ENCODE measurements at regions not wholly inside any gene's neighbourhood (a gene's known extent, or its start where the extent isn't known, plus 50 kb on each side); places are given as distances from the start of the nearest gene placed in this dataset.

- Histone ChIP-seq H3K4me1 (ENCODE audit: control insufficient read depth, insufficient read depth, low read length) (no peaks in the 10 kb centered on the region), H3K79me2 (ENCODE audit: control insufficient read depth, insufficient read depth, low read length) (no peaks in the 10 kb centered on the region), H3K36me3 (ENCODE audit: control insufficient read depth in 2 of 2, insufficient read depth in 2 of 2, low read length in 1 of 2) (no peaks in the 10 kb centered on the region), H3K27me3 (replicated peaks in 1 of 2; ENCODE audit: control insufficient read depth in 2 of 2, insufficient read depth in 2 of 2, low read length in 1 of 2) (no peaks in the 10 kb centered on the region), H3K9me3 (replicated peaks; ENCODE audit: control insufficient read depth, insufficient read depth, low read length) (no peaks in the 10 kb centered on the region), H3K9ac (ENCODE audit: control insufficient read depth, insufficient read depth, low read length) (no peak overlapping the region), H3K4me3 (no peak overlapping the region), H3K27ac (ENCODE audit: control insufficient read depth, insufficient read depth) (no peak overlapping the region), H3K4me2 (ENCODE audit: control insufficient read depth, insufficient read depth) (no peak overlapping the region), H2AFZ (ENCODE audit: control insufficient read depth, low read depth, low read length) (no peak overlapping the region), H4K20me1 (ENCODE audit: control insufficient read depth, insufficient read depth) (no peaks in the 10 kb centered on the region)
- ATAC-seq (no peak), DNase-seq (ENCODE audit: low read depth, low spot score) (no peak), FAIRE-seq (no peak)
- TF ChIP-seq CEBPB (IDR thresholded peaks at IDR 0.05; ENCODE audit: borderline replicate concordance in 1 of 2, low read depth in 2 of 2, low read length in 2 of 2) (no peak), HDAC6 (IDR thresholded peaks at IDR 0.05; ENCODE audit: unreplicated experiment) (no peak), CREM (IDR thresholded peaks at IDR 0.05; ENCODE audit: low read depth) (no peak), RFX5 (IDR thresholded peaks at IDR 0.05; ENCODE audit: low read depth, low read length) (no peak), SIN3A (IDR thresholded peaks at IDR 0.05; ENCODE audit: low read depth, low read length) (no peak), SMAD5 (IDR thresholded peaks at IDR 0.05; ENCODE audit: low read depth) (no peak), PAX8 (IDR thresholded peaks at IDR 0.05) (no peak), CBX3 (IDR thresholded peaks at IDR 0.05; ENCODE audit: borderline replicate concordance, low read depth) (no peak), IRF4 (IDR thresholded peaks at IDR 0.05; ENCODE audit: low read depth, low read length) (no peak), TCF7 (IDR thresholded peaks at IDR 0.05; ENCODE audit: borderline replicate concordance) (no peak)
- TF ChIP-seq, protein P1, sequence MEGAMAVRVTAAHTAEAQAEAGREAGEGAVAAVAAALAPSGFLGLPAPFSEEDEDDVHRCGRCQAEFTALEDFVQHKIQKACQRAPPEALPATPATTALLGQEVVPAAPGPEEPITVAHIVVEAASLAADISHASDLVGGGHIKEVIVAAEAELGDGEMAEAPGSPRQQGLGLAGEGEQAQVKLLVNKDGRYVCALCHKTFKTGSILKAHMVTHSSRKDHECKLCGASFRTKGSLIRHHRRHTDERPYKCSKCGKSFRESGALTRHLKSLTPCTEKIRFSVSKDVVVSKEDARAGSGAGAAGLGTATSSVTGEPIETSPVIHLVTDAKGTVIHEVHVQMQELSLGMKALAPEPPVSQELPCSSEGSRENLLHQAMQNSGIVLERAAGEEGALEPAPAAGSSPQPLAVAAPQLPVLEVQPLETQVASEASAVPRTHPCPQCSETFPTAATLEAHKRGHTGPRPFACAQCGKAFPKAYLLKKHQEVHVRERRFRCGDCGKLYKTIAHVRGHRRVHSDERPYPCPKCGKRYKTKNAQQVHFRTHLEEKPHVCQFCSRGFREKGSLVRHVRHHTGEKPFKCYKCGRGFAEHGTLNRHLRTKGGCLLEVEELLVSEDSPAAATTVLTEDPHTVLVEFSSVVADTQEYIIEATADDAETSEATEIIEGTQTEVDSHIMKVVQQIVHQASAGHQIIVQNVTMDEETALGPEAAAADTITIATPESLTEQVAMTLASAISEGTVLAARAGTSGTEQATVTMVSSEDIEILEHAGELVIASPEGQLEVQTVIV (IDR thresholded peaks at IDR 0.05; ENCODE audit: borderline replicate concordance, partially characterized antibody) = no peak
- TF ChIP-seq, protein P2, sequence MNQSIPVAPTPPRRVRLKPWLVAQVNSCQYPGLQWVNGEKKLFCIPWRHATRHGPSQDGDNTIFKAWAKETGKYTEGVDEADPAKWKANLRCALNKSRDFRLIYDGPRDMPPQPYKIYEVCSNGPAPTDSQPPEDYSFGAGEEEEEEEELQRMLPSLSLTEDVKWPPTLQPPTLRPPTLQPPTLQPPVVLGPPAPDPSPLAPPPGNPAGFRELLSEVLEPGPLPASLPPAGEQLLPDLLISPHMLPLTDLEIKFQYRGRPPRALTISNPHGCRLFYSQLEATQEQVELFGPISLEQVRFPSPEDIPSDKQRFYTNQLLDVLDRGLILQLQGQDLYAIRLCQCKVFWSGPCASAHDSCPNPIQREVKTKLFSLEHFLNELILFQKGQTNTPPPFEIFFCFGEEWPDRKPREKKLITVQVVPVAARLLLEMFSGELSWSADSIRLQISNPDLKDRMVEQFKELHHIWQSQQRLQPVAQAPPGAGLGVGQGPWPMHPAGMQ (IDR thresholded peaks at IDR 0.05; ENCODE audit: borderline replicate concordance) = no peak
- TF ChIP-seq, protein P3, sequence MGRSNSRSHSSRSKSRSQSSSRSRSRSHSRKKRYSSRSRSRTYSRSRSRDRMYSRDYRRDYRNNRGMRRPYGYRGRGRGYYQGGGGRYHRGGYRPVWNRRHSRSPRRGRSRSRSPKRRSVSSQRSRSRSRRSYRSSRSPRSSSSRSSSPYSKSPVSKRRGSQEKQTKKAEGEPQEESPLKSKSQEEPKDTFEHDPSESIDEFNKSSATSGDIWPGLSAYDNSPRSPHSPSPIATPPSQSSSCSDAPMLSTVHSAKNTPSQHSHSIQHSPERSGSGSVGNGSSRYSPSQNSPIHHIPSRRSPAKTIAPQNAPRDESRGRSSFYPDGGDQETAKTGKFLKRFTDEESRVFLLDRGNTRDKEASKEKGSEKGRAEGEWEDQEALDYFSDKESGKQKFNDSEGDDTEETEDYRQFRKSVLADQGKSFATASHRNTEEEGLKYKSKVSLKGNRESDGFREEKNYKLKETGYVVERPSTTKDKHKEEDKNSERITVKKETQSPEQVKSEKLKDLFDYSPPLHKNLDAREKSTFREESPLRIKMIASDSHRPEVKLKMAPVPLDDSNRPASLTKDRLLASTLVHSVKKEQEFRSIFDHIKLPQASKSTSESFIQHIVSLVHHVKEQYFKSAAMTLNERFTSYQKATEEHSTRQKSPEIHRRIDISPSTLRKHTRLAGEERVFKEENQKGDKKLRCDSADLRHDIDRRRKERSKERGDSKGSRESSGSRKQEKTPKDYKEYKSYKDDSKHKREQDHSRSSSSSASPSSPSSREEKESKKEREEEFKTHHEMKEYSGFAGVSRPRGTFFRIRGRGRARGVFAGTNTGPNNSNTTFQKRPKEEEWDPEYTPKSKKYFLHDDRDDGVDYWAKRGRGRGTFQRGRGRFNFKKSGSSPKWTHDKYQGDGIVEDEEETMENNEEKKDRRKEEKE (IDR thresholded peaks at IDR 0.05) = no peak
- RAD21 ChIA-PET (ENCODE audit: unreplicated experiment) = no interaction called here
- POLR2A ChIA-PET = no interaction called here
- intact Hi-C loops (cut with micrococcal nuclease; ENCODE audit: unreplicated experiment) (no loop called here), in situ Hi-C loops (cut with MboI) (no loop called here)
- SMC1A ChIA-PET (ENCODE audit: uncharacterized antibody, unreplicated experiment) = no interaction called here
- CTCF ChIA-PET = no interaction called here
- no TSS peak for BruUV-seq (replicated peaks)
- WGBS (ENCODE audit: insufficient coverage, insufficient replicate concordance, low lambda C conversion rate, missing lambda C conversion rate) = 54% methylated on average over 3 of the region's 3 CpGs
Observed at GRCh38 chr3:153084431-153084830, 77.6 kb upstream of the RAP2B start.

All from GM12878 (cell line).